ENCODE measurements at regions not wholly inside any gene's neighbourhood (a gene's known extent, or its start where the extent isn't known, plus 50 kb on each side); places are given as distances from the start of the nearest gene placed in this dataset.

DNA sequence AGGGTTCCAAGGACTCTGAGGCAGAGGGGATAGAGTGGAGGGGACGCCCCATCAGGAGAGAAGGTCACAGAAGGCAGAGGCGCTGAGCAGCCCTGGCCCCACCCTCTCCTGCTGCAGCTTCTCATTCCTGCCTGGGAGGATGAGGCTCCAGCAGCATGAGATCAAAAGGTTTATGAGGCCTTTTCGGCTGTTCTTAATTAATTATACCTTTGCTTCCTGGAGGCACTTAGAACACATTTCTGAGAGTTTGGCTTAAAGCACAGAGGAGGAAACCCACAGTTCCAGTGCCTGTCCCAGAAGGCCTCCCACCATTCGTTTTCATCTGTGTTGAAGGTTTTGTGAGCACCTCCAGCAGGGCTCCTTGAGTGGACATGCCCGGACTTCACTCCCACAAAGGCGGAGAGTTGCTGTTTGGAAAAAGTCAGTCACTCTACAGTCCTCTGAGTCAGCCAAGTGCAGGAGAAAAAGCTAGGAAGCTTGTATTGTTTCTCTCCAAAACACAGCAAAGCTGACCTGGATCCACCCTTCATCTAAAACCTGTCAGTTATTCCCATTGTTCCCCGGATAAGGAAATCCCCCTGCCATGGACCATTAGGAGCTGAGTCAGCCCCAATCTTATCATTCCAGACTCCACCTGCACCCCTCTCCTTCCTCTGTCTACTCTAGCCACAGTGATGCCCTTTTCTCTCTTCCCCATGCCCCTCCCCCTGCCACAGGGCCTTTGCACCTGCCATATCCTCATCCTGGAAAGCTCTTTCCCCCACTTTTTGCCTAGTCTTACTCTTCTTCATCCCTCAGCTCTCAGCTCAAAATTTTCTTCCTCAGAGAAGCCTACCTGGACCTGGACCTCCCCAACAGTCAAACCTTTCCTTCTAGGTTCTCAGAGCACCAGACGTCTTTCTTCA lies 276.8 kb downstream of the FBXW7 start:
- TF ChIP-seq POLR2AphosphoS5 (IDR thresholded peaks at IDR 0.05) (no peak), POLR2A (IDR thresholded peaks at IDR 0.05) (no peak)
- TF ChIP-seq, protein P1, sequence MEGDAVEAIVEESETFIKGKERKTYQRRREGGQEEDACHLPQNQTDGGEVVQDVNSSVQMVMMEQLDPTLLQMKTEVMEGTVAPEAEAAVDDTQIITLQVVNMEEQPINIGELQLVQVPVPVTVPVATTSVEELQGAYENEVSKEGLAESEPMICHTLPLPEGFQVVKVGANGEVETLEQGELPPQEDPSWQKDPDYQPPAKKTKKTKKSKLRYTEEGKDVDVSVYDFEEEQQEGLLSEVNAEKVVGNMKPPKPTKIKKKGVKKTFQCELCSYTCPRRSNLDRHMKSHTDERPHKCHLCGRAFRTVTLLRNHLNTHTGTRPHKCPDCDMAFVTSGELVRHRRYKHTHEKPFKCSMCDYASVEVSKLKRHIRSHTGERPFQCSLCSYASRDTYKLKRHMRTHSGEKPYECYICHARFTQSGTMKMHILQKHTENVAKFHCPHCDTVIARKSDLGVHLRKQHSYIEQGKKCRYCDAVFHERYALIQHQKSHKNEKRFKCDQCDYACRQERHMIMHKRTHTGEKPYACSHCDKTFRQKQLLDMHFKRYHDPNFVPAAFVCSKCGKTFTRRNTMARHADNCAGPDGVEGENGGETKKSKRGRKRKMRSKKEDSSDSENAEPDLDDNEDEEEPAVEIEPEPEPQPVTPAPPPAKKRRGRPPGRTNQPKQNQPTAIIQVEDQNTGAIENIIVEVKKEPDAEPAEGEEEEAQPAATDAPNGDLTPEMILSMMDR (IDR thresholded peaks at IDR 0.05), result no peak
